CD8-positive, alpha-beta memory T cell (primary cell): ENCODE measurements at regions not wholly inside any gene's neighbourhood (a gene's known extent, or its start where the extent isn't known, plus 50 kb on each side); places are given as distances from the start of the nearest gene placed in this dataset.
"Not testable (repeated sequence)": the region's sequence is repeated elsewhere in the genome, so short reads cannot be mapped to it uniquely, and the experiment has no call there.

Source experiments
- CTCF ChIA-PET: fragments of 350-600 bp; sonication (Branson Sonifier 250); formaldehyde crosslinking; loops from one replicate; lab custom pipeline; 2021; ENCODE audit warnings: antibody characterized with exemption; lab: Charles Lee
- POLR2A ChIA-PET: fragments of 350-600 bp; sonication (Branson Sonifier 250); formaldehyde crosslinking; loops from one replicate; lab custom pipeline; 2021; ENCODE audit warnings: antibody characterized with exemption; lab: Charles Lee
- DNase-seq, 5 donors: peaks; one replicate each; pipeline versions ENCODE4 v3.0.0 to v3.0.0-alpha.2; 2020 to 2022; ENCODE audit warnings: mixed read lengths in 1 of 5
- H3K27ac ChIP-seq: one replicate; pipeline ENCODE4 v1.7.0; 2013; ENCODE audit warnings: low read depth, mild to moderate bottlenecking, low read length, moderate library complexity
- H3K27me3 ChIP-seq: 2 replicates; pipeline ENCODE4 v1.7.0; 2013; ENCODE audit warnings: low read length, mild to moderate bottlenecking; ENCODE audit not compliant: insufficient read depth, poor library complexity, severe bottlenecking
- H3K36me3 ChIP-seq: 2 replicates; pipeline ENCODE4 v1.7.0; 2013; ENCODE audit warnings: mild to moderate bottlenecking, low read length, moderate library complexity; ENCODE audit not compliant: insufficient read depth
- H3K4me1 ChIP-seq: 2 replicates; pipeline ENCODE4 v1.7.0; 2013; ENCODE audit warnings: mild to moderate bottlenecking, low read length, moderate library complexity; ENCODE audit not compliant: insufficient read depth
- H3K4me3 ChIP-seq: 2 replicates; pipeline ENCODE4 v1.7.0; 2013; ENCODE audit warnings: mild to moderate bottlenecking, low read length
- H3K9me3 ChIP-seq: 2 replicates; pipeline ENCODE4 v1.7.0; 2013; ENCODE audit warnings: mild to moderate bottlenecking, low read length
- H3K27ac Mint-ChIP-seq, 8 donors: one replicate each; pipeline ENCODE4 v1.8.0; 2020 to 2021; ENCODE audit warnings: mixed read lengths in 8 of 8, mild to moderate bottlenecking in 6 of 8, inconsistent platforms in 3 of 8, moderate library complexity in 3 of 8
- H3K27me3 Mint-ChIP-seq, 2 donors: one replicate each; pipeline ENCODE4 v1.8.0; 2020 to 2021; ENCODE audit warnings: mixed read lengths in 2 of 2, mild to moderate bottlenecking in 1 of 2, moderate library complexity in 1 of 2
- H3K36me3 Mint-ChIP-seq, 3 donors: one replicate each; pipeline ENCODE4 v1.8.0; 2020 to 2021; ENCODE audit warnings: mixed read lengths in 3 of 3, inconsistent platforms in 1 of 3, mild to moderate bottlenecking in 1 of 3
- H3K4me1 Mint-ChIP-seq, 3 donors: one replicate each; pipeline ENCODE4 v1.8.0; 2020 to 2021; ENCODE audit warnings: mixed read lengths in 3 of 3, inconsistent platforms in 1 of 3, mild to moderate bottlenecking in 1 of 3
- H3K4me3 Mint-ChIP-seq, 7 donors: one replicate each; pipeline ENCODE4 v1.8.0; 2020 to 2021; ENCODE audit warnings: mixed read lengths in 7 of 7, mild to moderate bottlenecking in 6 of 7, moderate library complexity in 4 of 7, inconsistent platforms in 2 of 7
- H3K9me3 Mint-ChIP-seq, 5 donors: one replicate each; pipeline ENCODE4 v1.8.0; 2020 to 2022; ENCODE audit warnings: mixed read lengths in 5 of 5, mild to moderate bottlenecking in 3 of 5, moderate library complexity in 2 of 5, inconsistent platforms in 1 of 5

- H3K4me3 ChIP-seq, result no peak overlapping the region
- Mint-ChIP-seq H3K9me3 (peaks cover 7 to 18% (median 10%) of the 10 kb centered on the region in 5 donors), H3K27ac (no peak overlapping the region), H3K4me3 (no peak overlapping the region), H3K27me3 (no peaks in the 10 kb centered on the region), H3K4me1 (no peaks in the 10 kb centered on the region), H3K36me3 (no peaks in the 10 kb centered on the region)
- no peaks in the 10 kb centered on the region for H3K27me3 ChIP-seq
- H3K9me3 ChIP-seq, result no peaks in the 10 kb centered on the region
- ChIA-PET CTCF (no interaction called here), POLR2A (no interaction called here)
- no peak overlapping the region for H3K27ac ChIP-seq
- no peaks in the 10 kb centered on the region for H3K4me1 ChIP-seq
- no peak for DNase-seq
- no peaks in the 10 kb centered on the region for H3K36me3 ChIP-seq
Measured at GRCh38 chr14:87387806-87388205, 605.2 kb downstream of the GALC start.

DNA sequence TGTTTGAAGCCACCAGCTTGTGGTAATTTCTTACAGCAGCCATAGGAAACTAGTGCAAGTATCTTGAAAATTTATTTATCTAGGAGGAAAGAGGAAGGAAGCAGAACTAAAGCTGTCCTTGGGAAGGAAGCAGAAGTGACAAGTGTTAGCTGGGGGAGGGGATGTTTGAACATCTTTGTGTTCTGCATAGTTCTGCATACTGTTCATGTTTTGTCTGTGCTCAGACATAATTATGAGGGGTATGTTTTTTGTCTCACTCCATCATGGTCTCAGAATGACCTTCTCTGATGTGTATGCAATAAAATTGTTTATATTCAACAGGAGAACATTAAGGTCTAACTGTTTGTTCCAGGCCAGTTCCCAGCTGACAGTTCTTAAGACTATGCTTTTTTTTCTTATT is 606.5 kb downstream of the GALC start:
- no peaks in the 10 kb centered on the region for H3K27me3 ChIP-seq
- Mint-ChIP-seq H3K4me3 (no peak overlapping the region), H3K27ac (no peak overlapping the region), H3K9me3 (peaks cover 11 to 28% (median 15%) of the 10 kb centered on the region in 5 donors), H3K27me3 (no peaks in the 10 kb centered on the region), H3K4me1 (no peaks in the 10 kb centered on the region), H3K36me3 (no peaks in the 10 kb centered on the region)
- no peak overlapping the region for H3K4me3 ChIP-seq
- DNase-seq, result no peak
- H3K27ac ChIP-seq, result no peak overlapping the region
- H3K36me3 ChIP-seq, result no peaks in the 10 kb centered on the region
- H3K4me1 ChIP-seq, result no peaks in the 10 kb centered on the region
- POLR2A ChIA-PET, result no interaction called here
- no peaks in the 10 kb centered on the region for H3K9me3 ChIP-seq
- CTCF ChIA-PET, result no interaction called here

DNA sequence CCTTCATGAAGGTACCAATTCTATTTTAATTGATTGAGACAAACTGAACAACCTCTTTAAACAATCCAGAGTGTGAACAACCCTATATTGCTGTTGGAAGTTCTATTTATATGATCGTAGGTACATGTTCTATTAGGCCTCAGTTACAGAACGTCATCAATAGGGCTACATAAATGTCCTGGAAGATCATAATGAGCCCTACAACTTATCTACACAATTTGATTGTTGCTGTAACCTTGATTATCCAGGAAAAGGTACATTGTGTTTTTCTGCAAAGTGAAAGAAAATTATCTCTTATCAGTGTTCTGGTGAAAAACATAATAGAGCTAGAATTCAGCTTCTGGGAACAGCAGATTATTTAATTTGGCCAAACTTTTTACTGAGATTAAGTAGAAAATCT is 612.9 kb downstream of the GALC start:
- CTCF ChIA-PET, result no interaction called here
- no peaks in the 10 kb centered on the region for H3K27me3 ChIP-seq
- H3K4me1 Mint-ChIP-seq, result no peaks in the 10 kb centered on the region
- H3K36me3 Mint-ChIP-seq, result no peaks in the 10 kb centered on the region
- DNase-seq, result no peak
- POLR2A ChIA-PET, result no interaction called here
- H3K27ac ChIP-seq, result no peak overlapping the region
- peaks cover 4 to 20% (median 13%) of the 10 kb centered on the region in 5 donors for H3K9me3 Mint-ChIP-seq
- H3K27me3 Mint-ChIP-seq, result no peaks in the 10 kb centered on the region
- H3K36me3 ChIP-seq, result no peaks in the 10 kb centered on the region
- no peak overlapping the region for H3K4me3 Mint-ChIP-seq
- no peaks in the 10 kb centered on the region for H3K4me1 ChIP-seq
- H3K9me3 ChIP-seq, result no peaks in the 10 kb centered on the region
- H3K4me3 ChIP-seq, result no peak overlapping the region
- no peak overlapping the region for H3K27ac Mint-ChIP-seq

- peaks cover 0 to 1% of the 10 kb centered on the region in 2 donors for H3K27me3 Mint-ChIP-seq
- Histone ChIP-seq H3K36me3 (no peaks in the 10 kb centered on the region), H3K4me1 (no peaks in the 10 kb centered on the region), H3K27me3 (no peaks in the 10 kb centered on the region), H3K4me3 (no peak overlapping the region), H3K9me3 (no peaks in the 10 kb centered on the region), H3K27ac (no peak overlapping the region)
- CTCF ChIA-PET, result no interaction called here
- no peak overlapping the region for H3K27ac Mint-ChIP-seq
- no peaks in the 10 kb centered on the region for H3K4me1 Mint-ChIP-seq
- H3K4me3 Mint-ChIP-seq, result no peak overlapping the region
- no peaks in the 10 kb centered on the region for H3K36me3 Mint-ChIP-seq
- H3K9me3 Mint-ChIP-seq, result peaks cover 0 to 11% (median 1%) of the 10 kb centered on the region in 5 donors
- DNase-seq, result no peak
- POLR2A ChIA-PET, result no interaction called here
Measured at GRCh38 chr14:87368751-87369150, 624.2 kb downstream of the GALC start.

- POLR2A ChIA-PET, H3K27me3 ChIP-seq, H3K27ac Mint-ChIP-seq, H3K36me3 ChIP-seq, H3K36me3 Mint-ChIP-seq, H3K4me1 Mint-ChIP-seq, H3K4me3 Mint-ChIP-seq, H3K4me3 ChIP-seq, H3K4me1 ChIP-seq, H3K27ac ChIP-seq, CTCF ChIA-PET, H3K27me3 Mint-ChIP-seq, H3K9me3 ChIP-seq, DNase-seq: not testable (repeated sequence)
- peaks cover 4 to 27% (median 14%) of the 10 kb centered on the region in 5 donors for H3K9me3 Mint-ChIP-seq
Measured at GRCh38 chr14:87360246-87360645, 632.7 kb downstream of the GALC start.

- no peak overlapping the region for H3K4me3 ChIP-seq
- peaks cover 5 to 22% (median 14%) of the 10 kb centered on the region in 5 donors for H3K9me3 Mint-ChIP-seq
- H3K27ac Mint-ChIP-seq, result no peak overlapping the region
- H3K27me3 ChIP-seq, result no peaks in the 10 kb centered on the region
- H3K27me3 Mint-ChIP-seq, result no peaks in the 10 kb centered on the region
- POLR2A ChIA-PET, result no interaction called here
- no peaks in the 10 kb centered on the region for H3K4me1 Mint-ChIP-seq
- CTCF ChIA-PET, result no interaction called here
- H3K4me3 Mint-ChIP-seq, result no peak overlapping the region
- no peaks in the 10 kb centered on the region for H3K4me1 ChIP-seq
- H3K27ac ChIP-seq, result no peak overlapping the region
- no peaks in the 10 kb centered on the region for H3K9me3 ChIP-seq
- DNase-seq, result no peak
- H3K36me3 Mint-ChIP-seq, result no peaks in the 10 kb centered on the region
- H3K36me3 ChIP-seq, result no peaks in the 10 kb centered on the region
Measured at GRCh38 chr14:87351007-87351406, 642.0 kb downstream of the GALC start.

- no peak for DNase-seq
- Histone ChIP-seq H3K9me3 (no peaks in the 10 kb centered on the region), H3K4me1 (no peaks in the 10 kb centered on the region), H3K36me3 (no peaks in the 10 kb centered on the region), H3K27ac (no peak overlapping the region), H3K4me3 (no peak overlapping the region), H3K27me3 (no peaks in the 10 kb centered on the region)
- H3K27me3 Mint-ChIP-seq, result no peaks in the 10 kb centered on the region
- H3K36me3 Mint-ChIP-seq, result no peaks in the 10 kb centered on the region
- peaks cover 5 to 25% (median 11%) of the 10 kb centered on the region in 5 donors for H3K9me3 Mint-ChIP-seq
- no peak overlapping the region for H3K4me3 Mint-ChIP-seq
- no peaks in the 10 kb centered on the region for H3K4me1 Mint-ChIP-seq
- POLR2A ChIA-PET, result no interaction called here
- CTCF ChIA-PET, result no interaction called here
- no peak overlapping the region for H3K27ac Mint-ChIP-seq
Measured at GRCh38 chr14:87349921-87350320, 643.1 kb downstream of the GALC start.

DNA sequence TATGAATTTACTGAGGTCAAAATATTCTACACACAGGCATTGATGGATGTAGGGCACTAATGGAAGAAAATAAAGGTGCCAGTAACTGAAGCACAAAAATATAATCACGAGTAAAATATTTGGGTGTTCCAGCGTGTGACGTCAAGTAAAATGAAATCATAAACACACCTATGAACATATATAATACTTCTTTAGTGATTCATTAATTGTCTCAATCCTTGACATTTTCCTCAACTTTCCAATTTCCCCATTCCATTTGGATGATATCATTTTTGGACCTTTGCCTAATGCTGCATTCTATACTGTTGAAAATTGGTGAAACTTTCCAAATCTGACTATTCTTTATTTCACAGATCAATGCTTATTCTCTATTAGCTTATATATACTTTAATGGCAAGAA is 649.3 kb downstream of the GALC start:
- no peak overlapping the region for H3K4me3 ChIP-seq
- H3K27ac ChIP-seq, result no peak overlapping the region
- Mint-ChIP-seq H3K27me3 (no peaks in the 10 kb centered on the region), H3K4me1 (no peaks in the 10 kb centered on the region), H3K9me3 (peaks cover 0 to 15% (median 7%) of the 10 kb centered on the region in 5 donors), H3K27ac (peak overlapping the region in 1 of 8 donors; percentile 50), H3K36me3 (no peaks in the 10 kb centered on the region), H3K4me3 (no peak overlapping the region)
- DNase-seq, result no peak
- H3K4me1 ChIP-seq, result no peaks in the 10 kb centered on the region
- ChIA-PET POLR2A (no interaction called here), CTCF (no interaction called here)
- no peaks in the 10 kb centered on the region for H3K27me3 ChIP-seq
- H3K9me3 ChIP-seq, result no peaks in the 10 kb centered on the region
- H3K36me3 ChIP-seq, result no peaks in the 10 kb centered on the region
